LNCaP clone FGC (cell line): ENCODE measurements at regions not wholly inside any gene's neighbourhood (a gene's known extent, or its start where the extent isn't known, plus 50 kb on each side); places are given as distances from the start of the nearest gene placed in this dataset.

Source experiments
- DNase-seq: peaks from one replicate; pipeline ENCODE4 v3.0.0-alpha.2; 2011; ENCODE audit warnings: low read depth
- H3K4me3 ChIP-seq: 2 replicates; pipeline ENCODE4 v1.5.1; 2011; ENCODE audit warnings: mild to moderate bottlenecking, low read depth, low read length, control low read depth
- CTCF ChIP-seq: IDR thresholded peaks from 2 replicates; pipeline ENCODE4 v1.5.1; 2012; ENCODE audit warnings: mild to moderate bottlenecking; ENCODE audit not compliant: control insufficient read depth, insufficient read depth; ENCODE audit errors: extremely low read depth

GRCh38 chr2:176398243-176399073 is 129.2 kb downstream of the MTX2 start:
- TF ChIP-seq CTCF: no peak
- no peak overlapping the region for H3K4me3 ChIP-seq
- DNase-seq: no peak

- no peak for DNase-seq
- no peak overlapping the region for H3K4me3 ChIP-seq
- no peak for TF ChIP-seq CTCF
These were observed 129.9 kb downstream of the MTX2 start for GRCh38 chr2:176399074-176399598.

GRCh38 chr2:176405477-176405876 is 136.2 kb downstream of the MTX2 start:
- H3K4me3 ChIP-seq: no peak overlapping the region
- no peak for DNase-seq
- TF ChIP-seq CTCF: no peak

- no peak for DNase-seq
- TF ChIP-seq CTCF: no peak
- H3K4me3 ChIP-seq: no peak overlapping the region
These were observed 138.5 kb downstream of the MTX2 start for GRCh38 chr2:176407706-176408105.

GRCh38 chr2:176409671-176410070 is 140.4 kb downstream of the MTX2 start:
- no peak overlapping the region for H3K4me3 ChIP-seq
- DNase-seq: no peak
- no peak for TF ChIP-seq CTCF

GRCh38 chr2:176412136-176412535 is 142.9 kb downstream of the MTX2 start:
- H3K4me3 ChIP-seq: no peak overlapping the region
- TF ChIP-seq CTCF: no peak
- no peak for DNase-seq
